ENCODE measurements at regions not wholly inside any gene's neighbourhood (a gene's known extent, or its start where the extent isn't known, plus 50 kb on each side); places are given as distances from the start of the nearest gene placed in this dataset.

DNA sequence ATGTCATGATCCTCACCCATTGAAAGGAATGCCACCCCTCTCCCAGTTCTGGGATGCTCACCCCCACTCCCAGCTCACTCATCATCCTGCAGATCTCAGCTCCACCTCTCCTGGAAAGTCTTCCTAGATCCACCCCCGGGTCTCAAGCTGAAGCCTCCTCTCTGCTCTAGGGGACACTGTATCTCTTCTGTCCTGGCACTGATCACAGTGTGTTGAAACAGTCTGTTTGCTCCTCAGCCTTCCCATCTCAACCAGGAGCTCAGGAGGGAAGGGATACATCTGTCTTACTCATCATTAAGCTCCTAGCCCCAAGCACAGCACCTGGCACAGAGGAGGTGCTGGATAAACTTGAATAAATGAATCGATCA, 80.1 kb downstream of the MRPL14 start:
- no peaks in the 10 kb centered on the region for H3K9me3 ChIP-seq
- intact Hi-C loops (cut with DNase I; ENCODE audit: low total_unique reads) = no loop called here
- no peaks in the 10 kb centered on the region for H3K36me3 ChIP-seq
- H3K27me3 ChIP-seq = no peaks in the 10 kb centered on the region
- H3K4me1 ChIP-seq = peaks cover 42 to 64% (median 55%) of the 10 kb centered on the region in 4 donors
- no peak overlapping the region for H3K4me3 ChIP-seq
- 73 to 81% (median 79%) methylated on average over 2 of the region's 2 CpGs for WGBS, 5 donors
- no peak overlapping the region for H3K27ac ChIP-seq
- no peak for DNase-seq
- TF ChIP-seq, protein P1, sequence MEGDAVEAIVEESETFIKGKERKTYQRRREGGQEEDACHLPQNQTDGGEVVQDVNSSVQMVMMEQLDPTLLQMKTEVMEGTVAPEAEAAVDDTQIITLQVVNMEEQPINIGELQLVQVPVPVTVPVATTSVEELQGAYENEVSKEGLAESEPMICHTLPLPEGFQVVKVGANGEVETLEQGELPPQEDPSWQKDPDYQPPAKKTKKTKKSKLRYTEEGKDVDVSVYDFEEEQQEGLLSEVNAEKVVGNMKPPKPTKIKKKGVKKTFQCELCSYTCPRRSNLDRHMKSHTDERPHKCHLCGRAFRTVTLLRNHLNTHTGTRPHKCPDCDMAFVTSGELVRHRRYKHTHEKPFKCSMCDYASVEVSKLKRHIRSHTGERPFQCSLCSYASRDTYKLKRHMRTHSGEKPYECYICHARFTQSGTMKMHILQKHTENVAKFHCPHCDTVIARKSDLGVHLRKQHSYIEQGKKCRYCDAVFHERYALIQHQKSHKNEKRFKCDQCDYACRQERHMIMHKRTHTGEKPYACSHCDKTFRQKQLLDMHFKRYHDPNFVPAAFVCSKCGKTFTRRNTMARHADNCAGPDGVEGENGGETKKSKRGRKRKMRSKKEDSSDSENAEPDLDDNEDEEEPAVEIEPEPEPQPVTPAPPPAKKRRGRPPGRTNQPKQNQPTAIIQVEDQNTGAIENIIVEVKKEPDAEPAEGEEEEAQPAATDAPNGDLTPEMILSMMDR (IDR thresholded peaks at IDR 0.05) = no peak

DNA sequence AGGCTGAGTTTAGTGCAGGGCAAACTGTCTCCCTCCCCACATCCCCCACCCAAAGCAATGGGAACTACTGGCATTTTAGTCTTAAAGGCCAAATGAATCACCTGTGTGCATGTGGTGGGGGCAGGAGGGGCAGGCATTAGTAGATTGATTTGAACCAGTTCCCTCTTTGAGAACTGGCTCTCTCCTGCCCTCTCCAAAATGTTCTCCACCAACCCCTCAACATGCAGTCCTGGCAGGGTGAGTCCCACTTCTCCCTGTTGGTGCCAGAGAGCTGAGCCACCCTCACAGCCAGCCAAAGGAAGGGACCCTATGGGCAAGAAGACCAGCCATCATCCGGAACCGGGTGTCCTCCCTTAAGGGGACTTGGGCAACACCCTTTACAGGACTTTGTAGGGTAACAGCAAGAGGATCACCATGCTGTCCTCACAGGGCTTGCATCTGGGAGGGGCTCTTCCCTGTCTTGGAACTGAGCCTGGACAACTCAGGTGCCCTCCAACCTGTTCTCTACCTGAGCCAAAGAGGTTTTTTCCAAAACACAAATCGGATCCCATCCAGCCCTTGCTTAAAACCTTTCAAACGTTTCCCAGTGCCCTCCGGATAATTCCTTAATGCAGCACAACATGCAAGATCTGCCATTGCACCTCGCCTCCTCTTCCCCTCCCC, 80.6 kb downstream of the MRPL14 start:
- Histone ChIP-seq H3K36me3 (no peaks in the 10 kb centered on the region), H3K4me1 (peaks cover 42 to 64% (median 52%) of the 10 kb centered on the region in 4 donors), H3K27ac (no peak overlapping the region), H3K4me3 (no peak overlapping the region), H3K9me3 (no peaks in the 10 kb centered on the region), H3K27me3 (no peaks in the 10 kb centered on the region)
- intact Hi-C loops (cut with DNase I; ENCODE audit: low total_unique reads) = no loop called here
- no peak for DNase-seq
- 74 to 82% (median 75%) methylated on average over 6 of the region's 6 CpGs for WGBS, 5 donors
- TF ChIP-seq EP300 (IDR thresholded peaks at IDR 0.05) = no peak
- no peak for TF ChIP-seq POLR2AphosphoS5 (IDR thresholded peaks at IDR 0.05)
- no peak for TF ChIP-seq POLR2A (IDR thresholded peaks at IDR 0.05)
- TF ChIP-seq, protein P1 (IDR thresholded peaks at IDR 0.05) = no peak

GRCh38 chr6:44045672-44046015, 81.6 kb downstream of the MRPL14 start:
- Histone ChIP-seq H3K9me3 (no peaks in the 10 kb centered on the region), H3K27me3 (no peaks in the 10 kb centered on the region), H3K27ac (no peak overlapping the region), H3K4me3 (no peak overlapping the region), H3K36me3 (no peaks in the 10 kb centered on the region), H3K4me1 (peaks cover 35 to 62% (median 46%) of the 10 kb centered on the region in 4 donors)
- TF ChIP-seq POLR2A (IDR thresholded peaks at IDR 0.05) = no peak
- no peak for TF ChIP-seq POLR2AphosphoS5 (IDR thresholded peaks at IDR 0.05)
- TF ChIP-seq EP300 (IDR thresholded peaks at IDR 0.05) = no peak
- TF ChIP-seq, protein P1 (IDR thresholded peaks at IDR 0.05) = no peak
- intact Hi-C loops (cut with DNase I; ENCODE audit: low total_unique reads) = no loop called here
- peak in 1 of 2 donors; percentile 75 for DNase-seq
- 21 to 50% (median 34%) methylated on average over 1 of the region's 1 CpG; no CpG with 5 or more reads in 1 of the 5 donors for WGBS, 5 donors

DNA sequence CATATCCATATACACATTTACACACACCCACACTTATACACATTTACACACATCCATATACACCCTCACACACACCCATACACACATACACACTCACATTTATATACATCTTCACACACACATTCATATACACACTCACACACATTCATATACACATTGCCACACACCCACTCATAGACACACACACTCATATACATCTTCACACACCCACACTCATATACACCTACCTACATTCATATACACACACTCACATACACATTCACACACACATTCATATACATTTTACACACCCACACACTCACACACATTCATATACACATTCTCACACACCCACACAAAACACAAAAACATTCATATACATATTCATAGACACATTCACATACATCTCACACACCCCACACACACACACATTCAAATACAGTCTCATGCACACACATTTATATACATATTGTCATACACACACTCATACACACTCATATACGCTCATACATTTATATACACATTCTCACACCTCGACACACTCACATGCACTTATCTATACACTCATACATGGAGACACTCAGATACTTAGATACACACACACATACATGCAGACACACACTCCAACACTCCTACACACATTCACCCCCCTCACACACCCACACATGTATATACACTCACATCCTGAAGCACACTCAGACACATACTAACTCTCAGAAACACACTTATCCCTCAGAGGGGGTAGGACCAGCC, 82.1 kb downstream of the MRPL14 start:
- Histone ChIP-seq H3K4me3 (no peak overlapping the region), H3K9me3 (no peaks in the 10 kb centered on the region), H3K27me3 (no peaks in the 10 kb centered on the region), H3K27ac (no peak overlapping the region), H3K4me1 (peaks cover 29 to 57% (median 41%) of the 10 kb centered on the region in 4 donors), H3K36me3 (no peaks in the 10 kb centered on the region)
- no peak for TF ChIP-seq EP300 (IDR thresholded peaks at IDR 0.05)
- TF ChIP-seq POLR2AphosphoS5 (IDR thresholded peaks at IDR 0.05) = no peak
- TF ChIP-seq, protein P1 (IDR thresholded peaks at IDR 0.05) = no peak
- no peak for TF ChIP-seq POLR2A (IDR thresholded peaks at IDR 0.05)
- 89 to 97% (median 91%) methylated on average over 2 of the region's 2 CpGs for WGBS, 5 donors
- intact Hi-C loops (cut with DNase I; ENCODE audit: low total_unique reads) = no loop called here
- no peak for DNase-seq
